Natural killer cell (primary cell): ENCODE measurements at regions not wholly inside any gene's neighbourhood (a gene's known extent, or its start where the extent isn't known, plus 50 kb on each side); places are given as distances from the start of the nearest gene placed in this dataset.

Experiments
- ATAC-seq, 3 donors: fragments of 150-1000 bp in 2 of 3; fragments of 200-7000 bp in 1 of 3; cut with Tn5 transposase; 1 replicate in 1 of 3; 2 replicates in 2 of 3; pipeline ENCODE4 v1.10.0; 2021; ENCODE audit warnings: mild to moderate bottlenecking in 2 of 3, moderate library complexity in 2 of 3
- DNase-seq, 2 donors: peaks; one replicate each; pipeline versions ENCODE4 v3.0.0 to v3.0.0-alpha.2; 2013 to 2021; ENCODE audit warnings: mixed read lengths in 1 of 2
- H3K27ac ChIP-seq: one replicate; pipeline ENCODE4 v1.5.1; 2013; ENCODE audit warnings: mild to moderate bottlenecking, low read length
- H3K27me3 ChIP-seq: one replicate; pipeline ENCODE4 v1.6.1; 2013; ENCODE audit warnings: low read length; ENCODE audit not compliant: control insufficient read depth, insufficient read depth
- H3K36me3 ChIP-seq: one replicate; pipeline ENCODE4 v1.6.1; 2013; ENCODE audit warnings: low read length; ENCODE audit not compliant: control insufficient read depth, insufficient read depth
- H3K4me1 ChIP-seq: one replicate; pipeline ENCODE4 v1.6.1; 2013; ENCODE audit warnings: low read length; ENCODE audit not compliant: control insufficient read depth, insufficient read depth
- H3K4me3 ChIP-seq: one replicate; pipeline ENCODE4 v1.5.1; 2013; ENCODE audit warnings: low read length
- H3K9me3 ChIP-seq: one replicate; pipeline ENCODE4 v1.6.1; 2013; ENCODE audit warnings: low read length; ENCODE audit not compliant: control insufficient read depth, insufficient read depth
- H3K27ac Mint-ChIP-seq, 2 donors: one replicate each; pipeline ENCODE4 v1.8.0; 2022; ENCODE audit warnings: mild to moderate bottlenecking in 2 of 2, mixed read lengths in 2 of 2, moderate library complexity in 1 of 2
- H3K27me3 Mint-ChIP-seq, 2 donors: one replicate each; pipeline ENCODE4 v1.8.0; 2022; ENCODE audit warnings: low read depth in 2 of 2, mixed read lengths in 2 of 2
- H3K36me3 Mint-ChIP-seq: one replicate; pipeline ENCODE4 v1.8.0; 2022; ENCODE audit warnings: mixed read lengths
- H3K4me1 Mint-ChIP-seq, 2 donors: one replicate each; pipeline ENCODE4 v1.8.0; 2022; ENCODE audit warnings: mixed read lengths in 2 of 2
- H3K4me3 Mint-ChIP-seq: one replicate; pipeline ENCODE4 v1.8.0; 2022; ENCODE audit warnings: mild to moderate bottlenecking, moderate library complexity, mixed read lengths
- H3K9me3 Mint-ChIP-seq, 2 donors: one replicate each; pipeline ENCODE4 v1.8.0; 2022; ENCODE audit warnings: mixed read lengths in 2 of 2
- WGBS: methylation state at CpG from one replicate; pipeline ENCODE4 v1.1.7; 2013; ENCODE audit warnings: missing lambda C conversion rate; ENCODE audit not compliant: insufficient coverage; 5-methylcytosine and 5-hydroxymethylcytosine counted together
- intact Hi-C: fragments of 100-400 bp; cut with micrococcal nuclease; formaldehyde crosslinking; loops from one replicate; pipeline ENCODE4 v1.14.2; 2022
- TF ChIP-seq, protein P1 (sequence below): fragments of 200-600 bp; IDR thresholded peaks from one replicate; pipeline ENCODE4 v1.8.0; 2022; ENCODE audit warnings: antibody characterized with exemption

DNA sequence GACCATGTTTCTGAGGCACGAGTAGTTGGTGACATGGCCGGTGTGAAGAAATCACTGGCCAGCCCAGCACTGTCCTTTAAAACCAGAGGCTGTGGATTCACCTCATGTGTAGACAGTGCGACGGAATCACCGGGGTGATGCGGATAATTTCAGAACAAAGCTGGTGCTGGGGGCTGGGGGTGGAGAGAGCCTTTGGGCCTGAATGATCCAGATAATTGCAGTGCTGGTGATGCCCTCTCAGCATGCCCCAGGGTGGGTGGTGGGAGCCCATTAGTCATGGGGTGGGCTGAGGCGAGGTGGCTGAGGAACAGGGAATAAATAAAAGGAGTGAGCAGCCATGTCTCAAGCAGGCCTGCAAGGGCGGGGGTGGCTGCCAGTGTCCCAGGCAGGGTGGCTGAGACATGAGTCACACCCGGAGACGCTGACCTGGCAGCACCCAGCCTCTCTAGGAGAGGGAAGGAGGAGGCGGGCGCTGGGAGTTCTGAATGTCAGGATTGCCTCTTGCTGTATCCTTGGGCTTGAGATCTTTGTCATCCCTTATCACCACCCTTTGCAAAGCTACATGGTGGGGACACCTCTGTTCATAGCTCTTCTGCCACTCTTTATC is 61.1 kb upstream of the KCNK12 start:
- Mint-ChIP-seq H3K4me1 (no peaks in the 10 kb centered on the region), H3K9me3 (no peaks in the 10 kb centered on the region), H3K4me3 (no peak overlapping the region), H3K36me3 (no peaks in the 10 kb centered on the region), H3K27ac (no peak overlapping the region), H3K27me3 (peaks cover 0 to 8% of the 10 kb centered on the region in 2 donors)
- ATAC-seq (no peak), DNase-seq (no peak)
- no peaks in the 10 kb centered on the region for H3K9me3 ChIP-seq
- H3K4me1 ChIP-seq, result no peaks in the 10 kb centered on the region
- no peak overlapping the region for H3K27ac ChIP-seq
- intact Hi-C loops, result no loop called here
- no peaks in the 10 kb centered on the region for H3K36me3 ChIP-seq
- no peaks in the 10 kb centered on the region for H3K27me3 ChIP-seq
- TF ChIP-seq, protein P1, sequence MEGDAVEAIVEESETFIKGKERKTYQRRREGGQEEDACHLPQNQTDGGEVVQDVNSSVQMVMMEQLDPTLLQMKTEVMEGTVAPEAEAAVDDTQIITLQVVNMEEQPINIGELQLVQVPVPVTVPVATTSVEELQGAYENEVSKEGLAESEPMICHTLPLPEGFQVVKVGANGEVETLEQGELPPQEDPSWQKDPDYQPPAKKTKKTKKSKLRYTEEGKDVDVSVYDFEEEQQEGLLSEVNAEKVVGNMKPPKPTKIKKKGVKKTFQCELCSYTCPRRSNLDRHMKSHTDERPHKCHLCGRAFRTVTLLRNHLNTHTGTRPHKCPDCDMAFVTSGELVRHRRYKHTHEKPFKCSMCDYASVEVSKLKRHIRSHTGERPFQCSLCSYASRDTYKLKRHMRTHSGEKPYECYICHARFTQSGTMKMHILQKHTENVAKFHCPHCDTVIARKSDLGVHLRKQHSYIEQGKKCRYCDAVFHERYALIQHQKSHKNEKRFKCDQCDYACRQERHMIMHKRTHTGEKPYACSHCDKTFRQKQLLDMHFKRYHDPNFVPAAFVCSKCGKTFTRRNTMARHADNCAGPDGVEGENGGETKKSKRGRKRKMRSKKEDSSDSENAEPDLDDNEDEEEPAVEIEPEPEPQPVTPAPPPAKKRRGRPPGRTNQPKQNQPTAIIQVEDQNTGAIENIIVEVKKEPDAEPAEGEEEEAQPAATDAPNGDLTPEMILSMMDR, result no peak
- H3K4me3 ChIP-seq, result no peak overlapping the region
- WGBS, result 93% methylated on average over 10 of the region's 12 CpGs

- intact Hi-C loops, result no loop called here
Observed at GRCh38 chr2:47631306-47631705, 60.5 kb upstream of the KCNK12 start.

DNA sequence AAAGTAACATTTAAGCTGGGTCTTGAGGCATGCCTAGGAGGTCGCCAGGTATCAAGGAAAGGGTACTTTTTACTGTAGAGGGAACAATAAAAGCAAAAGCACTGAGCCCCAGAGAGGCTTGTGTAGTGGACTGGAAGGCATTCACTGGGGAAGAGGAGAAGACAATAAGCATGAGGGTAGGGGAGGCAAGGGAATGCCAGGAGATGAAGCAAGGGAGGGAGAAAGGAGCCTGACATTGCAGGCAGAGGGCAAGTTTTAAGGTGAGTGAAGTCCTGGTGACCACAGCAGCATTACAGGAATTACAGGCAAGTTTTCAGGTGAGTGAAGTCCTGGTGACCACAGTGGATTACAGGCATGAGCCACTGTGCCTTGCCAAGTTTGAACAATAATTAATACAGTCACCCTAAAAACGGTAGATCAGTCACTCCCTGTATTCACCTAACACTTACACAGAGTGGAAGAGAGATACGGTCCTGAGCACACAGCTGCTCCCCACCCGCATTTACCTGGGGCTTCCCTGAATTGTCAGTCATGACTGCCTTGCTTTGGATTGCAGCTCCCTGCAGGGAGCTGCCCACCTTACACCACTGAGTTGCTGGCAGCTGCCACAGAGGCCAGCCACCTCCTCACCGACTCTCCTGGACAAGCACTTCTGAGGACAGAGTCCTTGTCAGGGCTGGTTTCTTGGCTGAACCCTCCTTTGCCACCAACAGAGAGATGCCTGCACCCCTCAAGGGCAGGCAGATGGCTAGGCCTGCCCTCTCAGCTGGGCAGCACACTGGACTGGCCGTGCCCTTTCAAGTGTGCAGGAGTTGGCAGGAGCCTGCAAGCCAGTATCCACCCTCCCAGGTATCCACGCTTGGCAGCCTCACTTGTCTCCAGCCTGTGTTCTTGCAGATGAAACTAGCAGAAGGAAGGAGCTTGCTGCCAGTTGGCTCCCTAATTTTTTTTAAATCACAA is 59.0 kb upstream of the KCNK12 start:
- WGBS, result 86% methylated on average over 7 of the region's 7 CpGs
- H3K4me3 ChIP-seq, result no peak overlapping the region
- H3K4me1 Mint-ChIP-seq, result no peaks in the 10 kb centered on the region
- H3K27ac Mint-ChIP-seq, result no peak overlapping the region
- DNase-seq (no peak), ATAC-seq (peak in 1 of 3 donors; percentile 9)
- H3K27ac ChIP-seq, result no peak overlapping the region
- intact Hi-C loops, result no loop called here
- TF ChIP-seq, protein P1, result no peak
- no peak overlapping the region for H3K4me3 Mint-ChIP-seq
- peaks cover 10 to 16% of the 10 kb centered on the region in 2 donors for H3K27me3 Mint-ChIP-seq
- no peaks in the 10 kb centered on the region for H3K9me3 Mint-ChIP-seq
- no peaks in the 10 kb centered on the region for H3K36me3 Mint-ChIP-seq
- H3K9me3 ChIP-seq, result no peaks in the 10 kb centered on the region
- H3K36me3 ChIP-seq, result no peaks in the 10 kb centered on the region
- no peaks in the 10 kb centered on the region for H3K4me1 ChIP-seq
- H3K27me3 ChIP-seq, result no peaks in the 10 kb centered on the region

More at GRCh38 chr2:47631306-47631705, 60.5 kb upstream of the KCNK12 start:
- no peaks in the 10 kb centered on the region for H3K36me3 ChIP-seq
- Mint-ChIP-seq H3K9me3 (no peaks in the 10 kb centered on the region), H3K36me3 (no peaks in the 10 kb centered on the region), H3K4me1 (no peaks in the 10 kb centered on the region), H3K27ac (no peak overlapping the region), H3K4me3 (no peak overlapping the region), H3K27me3 (peaks cover under 1 to 8% of the 10 kb centered on the region in 2 donors)
- WGBS, result 82% methylated on average over 6 of the region's 6 CpGs
- TF ChIP-seq, protein P1, result no peak
- H3K4me1 ChIP-seq, result no peaks in the 10 kb centered on the region
- H3K4me3 ChIP-seq, result no peak overlapping the region
- H3K27ac ChIP-seq, result no peak overlapping the region
- ATAC-seq, result peak in 1 of 3 donors; percentile 19
- H3K27me3 ChIP-seq, result no peaks in the 10 kb centered on the region
- H3K9me3 ChIP-seq, result no peaks in the 10 kb centered on the region
- no peak for DNase-seq
